ENCODE measurements at regions not wholly inside any gene's neighbourhood (a gene's known extent, or its start where the extent isn't known, plus 50 kb on each side); places are given as distances from the start of the nearest gene placed in this dataset.

DNA sequence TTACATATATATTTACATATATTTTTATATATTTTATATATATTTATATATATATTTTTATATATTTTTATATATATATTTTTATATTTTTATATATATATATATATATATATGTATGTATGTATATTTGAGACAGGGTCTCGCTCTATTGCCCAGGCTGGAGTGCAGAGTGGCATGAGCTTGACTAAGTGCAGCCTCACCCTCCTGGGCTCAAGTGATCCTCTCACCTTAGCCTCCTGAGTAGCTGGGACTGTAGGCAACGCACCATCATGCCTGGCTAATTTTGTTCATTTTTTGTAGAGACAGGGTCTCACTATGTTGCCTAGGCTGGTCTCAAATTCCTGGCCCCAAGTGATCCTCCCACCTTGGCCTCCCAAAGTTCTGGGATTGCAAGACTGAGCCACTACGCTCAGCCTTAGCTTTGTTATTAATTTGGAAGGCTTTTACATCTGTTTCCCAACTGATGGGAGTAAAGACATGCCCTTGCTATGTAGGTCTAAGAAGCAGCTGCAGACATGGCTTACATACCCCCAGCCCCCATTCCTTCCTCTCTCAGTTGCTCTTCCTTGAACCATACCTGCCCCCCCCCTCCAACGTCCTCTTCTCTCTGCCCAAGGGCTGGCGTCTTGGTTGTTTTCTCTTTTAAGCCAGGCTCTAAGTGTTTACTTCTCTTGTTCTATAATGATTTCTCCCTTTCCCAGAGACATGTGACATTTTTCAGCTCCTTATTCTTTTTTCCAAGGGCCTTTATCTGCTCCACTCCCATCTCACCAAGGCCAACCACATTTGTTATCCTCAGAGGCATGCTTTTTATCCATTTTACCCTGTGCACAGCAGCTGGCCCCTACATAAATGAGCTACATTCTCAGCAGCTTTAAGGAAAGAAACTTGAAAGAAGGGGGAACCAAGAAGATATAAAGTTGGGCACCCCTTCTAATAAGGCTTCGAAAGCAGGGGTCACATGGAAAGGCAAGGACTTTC is 64.2 kb upstream of the ATF7IP2 start:
- TF ChIP-seq POLR2AphosphoS5 (IDR thresholded peaks at IDR 0.05; ENCODE audit: low read depth, low read length): no peak
- TF ChIP-seq POLR2A (IDR thresholded peaks at IDR 0.05; ENCODE audit: low read depth, low read length): no peak

All from GM12891 (cell line).